K562 (cell line): ENCODE measurements at regions not wholly inside any gene's neighbourhood (a gene's known extent, or its start where the extent isn't known, plus 50 kb on each side); places are given as distances from the start of the nearest gene placed in this dataset.

ENCODE experiments used
- ATAC-seq: fragments of 200-7000 bp; cut with Tn5 transposase; 3 replicates; pipeline ENCODE4 v1.9.1; 2020; ENCODE audit warnings: moderate library complexity
- BruUV-seq: library from RNA; stranded (reverse); fragments of 400-500 nt; replicated peaks from 2 replicates; lab custom pipeline; 2021; lab: Mats Ljungman, UMichigan
- CTCF ChIA-PET: fragments of 300-600 bp; formaldehyde crosslinking; extraction: SDS; loops from one replicate; lab custom pipeline; 2021; ENCODE audit warnings: low intra/inter-chr PET ratio; lab: Yijun Ruan, JAX
- POLR2A ChIA-PET: fragments of 300-600, 350-650 bp; sonication (Branson Sonifier 250); formaldehyde crosslinking; extraction: SDS; loops from one replicate; lab custom pipeline; 2021; ENCODE audit warnings: antibody characterized with exemption, inconsistent platforms; lab: Yijun Ruan, JAX
- DNase-seq, 4 experiments: peaks; one replicate each; pipeline versions ENCODE4 v3.0.0 to v3.0.0-alpha.2; 2011 to 2018; ENCODE audit warnings: low spot score in 3 of 4, mixed read lengths in 3 of 4; ENCODE audit errors: extremely low read depth in 1 of 4
- FAIRE-seq: peaks from 2 replicates; lab custom pipeline; 2011; peaks lifted over from hg19 to GRCh38; lab: Jason Lieb, UNC
- H2AFZ ChIP-seq: 2 replicates; pipeline ENCODE4 v1.6.0; 2011; ENCODE audit warnings: low read depth, low read length, control low read depth, inconsistent platforms
- H3K27ac ChIP-seq: fragments of 200-600 bp; 3 replicates; pipeline ENCODE4 v1.8.0; 2011; ENCODE audit warnings: low read depth, mild to moderate bottlenecking, control low read depth, inconsistent platforms, low read length, moderate library complexity, mixed read lengths; ENCODE audit errors: extremely low read depth
- H3K27me3 ChIP-seq, 2 experiments: fragments of 300-600 bp in 1 of 2; 2 replicates in 1 of 2; 3 replicates in 1 of 2; pipeline versions ENCODE4 v1.6.0 to v1.8.0; 2011; ENCODE audit warnings: inconsistent platforms in 2 of 2, low read length in 2 of 2, mild to moderate bottlenecking in 1 of 2, mixed read lengths in 1 of 2, moderate library complexity in 1 of 2; ENCODE audit not compliant: control insufficient read depth in 2 of 2, insufficient read depth in 2 of 2
- H3K36me3 ChIP-seq: fragments of 300-600 bp; 3 replicates; pipeline ENCODE4 v1.8.0; 2011; ENCODE audit warnings: mild to moderate bottlenecking, low read length, inconsistent platforms; ENCODE audit not compliant: control insufficient read depth, insufficient read depth
- H3K4me1 ChIP-seq, 2 experiments: fragments of 200-600 bp in 1 of 2; replicated peaks in 1 of 2; 2 replicates in 1 of 2; 3 replicates in 1 of 2; pipeline versions ENCODE4 v1.5.1 to v1.8.0; 2011; ENCODE audit warnings: inconsistent platforms in 2 of 2, low read length in 2 of 2, mild to moderate bottlenecking in 1 of 2, mixed read lengths in 1 of 2, moderate library complexity in 1 of 2; ENCODE audit not compliant: control insufficient read depth in 2 of 2, insufficient read depth in 2 of 2
- H3K4me2 ChIP-seq: 2 replicates; pipeline ENCODE4 v1.6.1; 2011; ENCODE audit warnings: low read length, control low read depth, inconsistent platforms, mixed read lengths; ENCODE audit not compliant: insufficient read depth
- H3K4me3 ChIP-seq: fragments of 200-600 bp; sonication (generic), shearing (Covaris generic); 2 replicates; pipeline ENCODE4 v1.5.1; 2016; ENCODE audit warnings: control low read depth, inconsistent platforms
- H3K79me2 ChIP-seq: fragments of 200-600 bp; 3 replicates; pipeline ENCODE4 v1.8.0; 2011; ENCODE audit warnings: low read length, inconsistent platforms; ENCODE audit not compliant: control insufficient read depth, insufficient read depth
- H3K9ac ChIP-seq, 2 experiments: 2 replicates each; pipeline versions ENCODE4 v1.6.0 to v1.6.1; 2011; ENCODE audit warnings: low read depth in 2 of 2, low read length in 2 of 2, control low read depth in 1 of 2, inconsistent platforms in 1 of 2, mild to moderate bottlenecking in 1 of 2, mixed read lengths in 1 of 2; ENCODE audit not compliant: insufficient read depth in 1 of 2
- H3K9me1 ChIP-seq: one replicate; pipeline ENCODE4 v1.6.0; 2011; ENCODE audit warnings: inconsistent platforms, mild to moderate bottlenecking, low read length, moderate library complexity; ENCODE audit not compliant: control insufficient read depth, insufficient read depth
- H3K9me3 ChIP-seq: replicated peaks from 2 replicates; pipeline ENCODE4 v1.5.1; 2011; ENCODE audit warnings: low read depth, low read length, inconsistent platforms; ENCODE audit not compliant: control insufficient read depth, insufficient read depth
- H4K20me1 ChIP-seq: replicated peaks from 2 replicates; pipeline ENCODE4 v1.6.1; 2011; ENCODE audit warnings: low read length, inconsistent platforms, mixed read lengths; ENCODE audit not compliant: control insufficient read depth, insufficient read depth
- BRCA1 ChIP-seq, 2 experiments: fragments of 450-650 bp in 1 of 2; sonication (generic) in 1 of 2; formaldehyde crosslinking in 1 of 2; IDR thresholded peaks; 2 replicates each; pipeline versions ENCODE4 v1.5.0 to v1.6.1; 2017 to 2020; ENCODE audit warnings: mild to moderate bottlenecking in 1 of 2, missing genetic modification reagents in 1 of 2
- CUX1 ChIP-seq: fragments of 200-800 bp; sonication (Bioruptor generic); IDR thresholded peaks from 2 replicates; pipeline ENCODE4 v1.6.1; 2016; ENCODE audit warnings: missing genetic modification characterization, missing compliant biosample characterization
- GTF2E2 ChIP-seq: fragments of 200-800 bp; sonication (Bioruptor generic); IDR thresholded peaks from 2 replicates; pipeline ENCODE4 v1.6.1; 2016; ENCODE audit warnings: missing genetic modification characterization, missing compliant biosample characterization
- HMGN3 ChIP-seq: IDR thresholded peaks from 2 replicates; pipeline ENCODE4 v1.6.1; 2011; ENCODE audit warnings: borderline replicate concordance, low read depth, mild to moderate bottlenecking, mixed read lengths, low read length; ENCODE audit not compliant: insufficient read length; ENCODE audit errors: extremely low read depth
- ILF3 ChIP-seq: fragments of 450-650 bp; IDR thresholded peaks from 2 replicates; pipeline ENCODE4 v1.6.1; 2018; ENCODE audit warnings: antibody characterized with exemption, mild to moderate bottlenecking, moderate library complexity, borderline replicate concordance
- IRF9 ChIP-seq: fragments of 450-650 bp; IDR thresholded peaks from 2 replicates; pipeline ENCODE4 v1.6.1; 2016; ENCODE audit warnings: missing biosample characterization, missing genetic modification characterization
- NFIC ChIP-seq: fragments of 450-650 bp; IDR thresholded peaks from 2 replicates; pipeline ENCODE4 v1.6.1; 2017; ENCODE audit warnings: mild to moderate bottlenecking, inconsistent platforms
- PCBP2 ChIP-seq: fragments of 200-400 bp; formaldehyde crosslinking; IDR thresholded peaks from 2 replicates; pipeline ENCODE4 v1.6.1; 2018; ENCODE audit warnings: low read length, low read depth, mild to moderate bottlenecking, moderate library complexity; ENCODE audit not compliant: poor library complexity, severe bottlenecking
- SMAD3 ChIP-seq: fragments of 450-650 bp; formaldehyde crosslinking; conservative IDR thresholded peaks from 2 replicates; pipeline ENCODE4 v1.4.0; 2020; ENCODE audit warnings: mild to moderate bottlenecking
- SNIP1 ChIP-seq: fragments of 450-650 bp; IDR thresholded peaks from 2 replicates; pipeline ENCODE4 v1.7.1; 2017; ENCODE audit warnings: low read depth, mild to moderate bottlenecking
- TARDBP ChIP-seq: fragments of 450-650 bp; IDR thresholded peaks from 2 replicates; pipeline ENCODE4 v1.6.1; 2016
- ZBTB17 ChIP-seq: fragments of 450-650 bp; formaldehyde crosslinking; IDR thresholded peaks from 2 replicates; pipeline ENCODE4 v1.4.0; 2020; ENCODE audit warnings: mild to moderate bottlenecking
- ZNF232 ChIP-seq: sonication (generic); formaldehyde crosslinking; IDR thresholded peaks from 2 replicates; pipeline ENCODE4 v1.8.0; 2022; ENCODE audit warnings: mild to moderate bottlenecking, missing genetic modification reagents
- ZNF561 ChIP-seq: fragments of 450-650 bp; formaldehyde crosslinking; conservative IDR thresholded peaks from 2 replicates; pipeline ENCODE4 v1.4.0; 2020; ENCODE audit warnings: mild to moderate bottlenecking, moderate library complexity
- ZNF583 ChIP-seq: fragments of 250-450 bp; sonication (Bioruptor Pico); IDR thresholded peaks from 2 replicates; pipeline ENCODE4 v1.4.0; 2020
- ZNF707 ChIP-seq: fragments of 250-450 bp; sonication (Bioruptor Pico); conservative IDR thresholded peaks from 2 replicates; pipeline ENCODE4 v1.8.0; 2022; ENCODE audit warnings: inconsistent platforms, mild to moderate bottlenecking, moderate library complexity
- WGBS: fragments of 100-300 bp; shearing (Covaris generic); methylation state at CpG from one replicate; pipeline ENCODE4 v1.1.6; 2016; ENCODE audit warnings: low coverage, mixed read lengths; ENCODE audit not compliant: insufficient coverage; ENCODE audit errors: missing lambda C conversion rate; 5-methylcytosine and 5-hydroxymethylcytosine counted together
- in situ Hi-C: fragments of 300-500 bp; cut with MboI; formaldehyde crosslinking; loops from 4 replicates; pipeline ENCODE4 v1.15.0; 2018; ENCODE audit warnings: inconsistent platforms, mixed read lengths
- intact Hi-C: fragments of 100-400 bp; cut with micrococcal nuclease; formaldehyde crosslinking; loops from 2 replicates; pipeline ENCODE4 v1.14.2; 2022

GRCh38 chr1:224815647-224816046, 113.8 kb upstream of the DNAH14 start:
- H3K9me3 ChIP-seq = no peaks in the 10 kb centered on the region
- no peak for TF ChIP-seq IRF9
- no peak for TF ChIP-seq CUX1
- TF ChIP-seq HMGN3 = no peak
- TF ChIP-seq NFIC = no peak
- no peak for TF ChIP-seq ZNF561 (CRISPR knock-in tag)
- TF ChIP-seq BRCA1 (IDR thresholded peaks at IDR 0.05) = no peak
- no peak for TF ChIP-seq BRCA1 (CRISPR knock-in tag; IDR thresholded peaks at IDR 0.05)
- TF ChIP-seq SMAD3 = no peak
- no peak for TF ChIP-seq TARDBP
- no peak for TF ChIP-seq ZNF583
- no peak for TF ChIP-seq ZBTB17
- TF ChIP-seq ZNF232 (CRISPR knock-in tag) = no peak
- TF ChIP-seq SNIP1 = no peak
- no peak for TF ChIP-seq GTF2E2 (tag)
- TF ChIP-seq PCBP2 = no peak
- no peak for TF ChIP-seq ZNF707
- TF ChIP-seq ILF3 = no peak
- TF ChIP-seq, all 486 proteins: peak for 0
- Histone ChIP-seq H3K27me3 (no peaks in the 10 kb centered on the region), H2AFZ (no peak overlapping the region), H3K36me3 (no peaks in the 10 kb centered on the region), H3K4me1 (no peaks in the 10 kb centered on the region), H3K9ac (no peak overlapping the region), H4K20me1 (no peaks in the 10 kb centered on the region), H3K9me1 (no peaks in the 10 kb centered on the region), H3K79me2 (no peaks in the 10 kb centered on the region), H3K4me3 (no peak overlapping the region), H3K4me2 (no peak overlapping the region), H3K27ac (no peak overlapping the region)
- DNase-seq = no peak
- in situ Hi-C loops = no loop called here
- 0% methylated on average over 2 of the region's 2 CpGs for WGBS
- ChIA-PET POLR2A (no interaction called here), CTCF (no interaction called here)
- ATAC-seq = no peak
- no peak for FAIRE-seq
- intact Hi-C loops = no loop called here
- no TSS peak for BruUV-seq
